ENCODE measurements at regions not wholly inside any gene's neighbourhood (a gene's known extent, or its start where the extent isn't known, plus 50 kb on each side); places are given as distances from the start of the nearest gene placed in this dataset.

DNA sequence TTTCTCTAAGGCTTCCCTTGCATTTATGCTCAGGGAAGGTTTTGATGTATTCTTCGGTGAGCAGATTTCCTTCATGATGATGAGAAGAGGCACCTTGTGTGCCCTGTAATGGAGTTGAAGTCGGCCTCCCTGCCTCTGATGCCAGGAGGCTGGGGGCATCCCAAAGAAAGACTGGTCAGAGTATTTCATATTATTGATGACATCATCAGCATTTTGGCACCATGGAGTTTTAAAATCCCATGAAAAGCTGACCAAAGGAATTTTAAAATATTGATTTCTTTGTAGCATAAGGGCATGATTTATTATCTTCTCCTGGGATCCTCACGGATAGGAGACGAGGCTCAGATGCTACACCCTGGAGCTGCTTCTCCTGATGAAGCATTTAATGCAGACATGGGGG, 231.2 kb upstream of the IRX1 start:
- DNase-seq (ENCODE audit: low read depth, low spot score): no peak

DNA sequence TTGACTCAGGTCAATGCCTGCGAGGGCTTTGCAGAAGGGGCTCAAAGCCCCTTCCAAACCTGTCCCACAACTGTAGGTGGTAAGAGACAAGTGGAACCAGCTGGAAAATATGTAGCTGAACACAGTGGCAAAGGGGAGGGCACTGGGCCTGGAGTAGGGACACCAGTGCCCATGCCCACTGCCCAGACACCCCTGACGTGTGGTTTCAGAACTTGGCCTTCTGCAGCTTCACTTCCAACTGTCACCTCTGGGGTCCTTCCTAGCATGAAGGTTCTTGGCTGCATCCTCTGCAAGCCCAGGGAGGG, 233.1 kb upstream of the IRX1 start:
- DNase-seq (ENCODE audit: low read depth, low spot score): no peak

DNA sequence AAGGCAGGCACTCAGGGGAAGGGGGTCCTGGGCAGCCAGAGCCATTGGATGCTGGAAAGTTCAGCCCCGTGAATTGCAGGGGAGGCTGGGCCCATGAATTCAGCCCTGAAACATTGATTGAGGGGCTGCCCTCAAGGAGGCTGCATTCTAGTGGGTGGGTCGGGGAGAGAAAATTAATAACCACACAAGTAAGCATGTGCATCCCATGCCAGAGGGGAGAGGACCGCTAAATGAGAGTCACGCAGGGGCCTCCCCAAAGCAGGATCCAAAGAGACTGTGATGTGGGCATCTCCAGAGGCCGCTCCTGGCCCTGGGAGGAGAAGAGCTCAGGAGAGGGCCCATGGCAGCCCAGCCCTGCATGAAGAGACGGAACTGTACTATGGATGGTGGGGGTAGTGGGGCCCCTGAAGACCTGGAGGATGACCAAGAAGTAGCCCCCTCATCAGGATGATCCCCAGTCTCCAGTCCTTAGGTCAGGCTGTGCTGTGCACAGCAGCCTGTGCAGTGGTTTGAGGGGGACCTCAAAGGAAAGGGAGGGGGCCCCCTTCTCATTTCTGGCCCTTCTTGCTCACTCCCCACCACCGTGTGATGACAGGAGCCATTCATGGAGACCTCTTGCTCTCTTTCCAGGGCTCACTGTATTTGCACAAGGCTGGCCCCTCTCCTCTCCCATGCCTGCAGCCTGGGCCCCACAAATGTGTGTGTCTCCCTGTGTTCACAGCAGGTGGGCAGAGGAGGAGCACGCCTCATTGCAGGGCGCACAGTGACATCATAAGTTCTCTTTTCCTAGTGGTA, 233.6 kb upstream of the IRX1 start:
- DNase-seq (ENCODE audit: low read depth, low spot score): no peak

DNA sequence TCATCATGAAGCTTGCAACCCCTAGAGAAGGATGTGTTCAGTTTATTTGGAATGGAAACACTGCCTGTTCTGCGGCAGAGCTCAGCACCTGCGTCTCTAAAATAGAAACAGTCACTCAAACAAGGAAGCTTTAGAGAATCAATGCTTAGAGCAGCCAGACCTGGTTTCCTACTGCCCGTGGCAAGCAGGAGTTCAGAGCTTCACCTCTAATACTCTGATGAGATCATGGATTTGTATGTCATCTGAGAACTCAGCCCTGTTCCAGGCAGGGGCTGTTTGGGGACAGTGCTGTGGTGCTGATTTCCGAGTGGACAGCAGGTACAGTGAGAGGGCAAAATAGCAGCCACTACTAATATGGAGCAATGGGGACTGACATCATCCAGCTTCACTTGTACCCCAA, 236.0 kb upstream of the IRX1 start:
- DNase-seq (ENCODE audit: low read depth, low spot score): no peak

DNA sequence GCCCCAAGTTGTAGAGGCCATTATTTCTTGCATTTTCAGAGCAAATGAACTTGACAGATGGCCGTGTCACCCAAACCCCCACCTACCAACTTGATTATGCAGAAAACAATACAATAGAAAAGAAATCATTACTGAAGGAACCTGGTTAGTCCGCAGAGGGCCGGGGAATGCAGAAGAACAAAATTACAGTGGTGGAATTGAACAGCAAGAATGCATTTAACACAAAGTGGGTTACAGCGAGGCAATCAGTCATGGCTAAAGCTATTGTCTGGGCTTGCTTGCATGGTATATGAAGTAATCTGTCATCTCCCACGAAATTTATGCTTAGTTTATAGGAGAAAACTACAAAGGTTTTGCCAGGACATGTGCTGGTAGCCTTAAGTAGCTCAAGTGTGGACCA, 238.3 kb upstream of the IRX1 start:
- no peak for DNase-seq (ENCODE audit: low read depth, low spot score)

DNA sequence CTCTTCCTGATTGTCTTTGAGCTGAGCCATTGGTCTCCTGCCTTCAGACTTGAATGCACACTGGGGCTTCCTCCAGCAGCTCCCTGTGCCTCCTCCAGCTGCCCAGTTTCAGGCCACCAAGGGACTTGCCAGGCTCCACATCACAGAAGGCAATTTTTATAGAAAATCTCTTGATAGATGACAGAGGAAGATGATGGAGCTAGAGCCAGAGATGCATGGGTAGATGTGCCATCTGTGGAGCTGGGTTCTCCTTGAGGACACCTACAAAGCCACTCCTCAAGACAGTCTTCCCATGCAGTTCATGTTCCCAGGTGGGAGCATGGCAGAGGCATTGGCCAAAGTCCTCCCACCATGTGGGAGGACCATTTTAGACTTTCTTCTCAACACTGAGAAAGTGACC, 239.6 kb upstream of the IRX1 start:
- DNase-seq (ENCODE audit: low read depth, low spot score): no peak

DNA sequence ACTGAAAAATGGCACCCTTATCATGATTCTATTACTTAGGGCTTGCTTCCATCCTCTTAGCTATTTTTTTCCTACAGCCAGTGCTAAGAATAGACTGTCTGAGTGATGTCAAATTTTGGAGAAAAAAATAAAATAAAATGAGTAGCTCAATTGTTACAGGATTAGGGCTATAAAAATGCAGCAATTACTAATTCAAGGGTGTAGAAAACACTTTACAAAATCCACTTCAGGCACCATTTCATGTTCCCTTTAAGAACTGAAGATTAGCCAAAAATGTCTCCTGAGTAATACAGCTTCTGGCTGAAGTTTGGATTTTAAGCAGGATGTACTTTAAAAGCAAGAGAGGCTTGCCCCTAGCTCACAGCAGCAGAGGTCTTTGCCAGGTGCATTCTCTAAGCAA, 240.5 kb upstream of the IRX1 start:
- no peak for DNase-seq (ENCODE audit: low read depth, low spot score)

DNA sequence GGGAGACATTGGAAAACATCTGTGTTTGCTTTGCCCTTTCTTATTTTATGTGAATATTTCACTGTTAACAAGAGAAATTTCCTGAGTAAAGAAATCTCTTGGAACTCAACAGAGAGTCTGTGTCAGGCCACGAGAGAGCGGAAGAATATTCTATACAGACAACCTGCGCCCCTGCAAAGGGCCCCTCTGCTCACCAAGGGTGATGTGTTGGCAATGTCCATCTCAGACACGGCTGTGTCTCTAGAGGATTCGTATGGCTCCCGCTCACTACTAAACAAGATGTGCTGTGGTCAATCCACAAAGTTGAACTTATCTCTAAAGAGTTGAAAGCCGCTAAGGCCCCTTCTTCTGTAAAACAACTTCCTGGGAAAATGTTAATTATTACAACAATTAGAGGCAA, 241.0 kb upstream of the IRX1 start:
- no peak for DNase-seq (ENCODE audit: low read depth, low spot score)

DNA sequence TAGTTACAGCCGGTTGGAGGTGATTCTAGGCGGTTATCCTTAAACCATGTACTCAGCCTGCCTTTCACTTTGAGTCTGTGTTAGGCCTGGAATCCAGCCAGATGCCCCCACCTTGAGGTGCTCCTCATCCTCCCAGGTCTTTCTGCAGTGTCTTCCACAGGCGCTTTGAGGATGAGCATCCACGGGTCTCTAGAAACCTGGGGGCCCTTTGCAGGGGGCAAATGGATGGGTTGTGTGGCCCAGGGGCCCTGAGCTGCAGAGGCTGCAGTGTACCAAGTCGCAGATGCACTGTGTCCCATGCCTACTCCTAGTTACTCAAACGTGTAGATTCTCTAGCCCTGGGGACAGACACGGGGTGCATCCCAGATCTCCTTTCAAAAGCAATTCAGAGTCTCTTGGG, 242.1 kb upstream of the IRX1 start:
- DNase-seq (ENCODE audit: low read depth, low spot score): no peak

DNA sequence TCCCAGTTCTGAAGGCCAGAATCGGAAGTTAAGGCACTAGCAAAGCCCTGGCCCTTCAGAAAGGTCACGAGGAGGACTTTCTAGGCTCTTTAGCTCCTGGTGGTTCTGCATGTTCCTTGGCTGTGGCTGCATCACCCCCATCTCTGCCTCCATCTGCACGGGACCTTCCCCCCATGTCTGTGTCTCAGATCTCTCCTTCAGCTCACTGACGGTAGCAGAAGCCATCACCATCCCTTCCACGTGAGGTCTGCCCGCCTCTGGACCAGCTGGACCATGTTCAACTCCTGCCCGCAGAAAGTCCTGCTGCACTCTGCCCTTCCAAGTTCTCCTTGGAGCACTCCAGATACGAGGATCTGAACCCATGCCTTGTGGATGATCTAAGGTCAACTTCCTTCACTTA, 242.9 kb upstream of the IRX1 start:
- DNase-seq (ENCODE audit: low read depth, low spot score): no peak

DNA sequence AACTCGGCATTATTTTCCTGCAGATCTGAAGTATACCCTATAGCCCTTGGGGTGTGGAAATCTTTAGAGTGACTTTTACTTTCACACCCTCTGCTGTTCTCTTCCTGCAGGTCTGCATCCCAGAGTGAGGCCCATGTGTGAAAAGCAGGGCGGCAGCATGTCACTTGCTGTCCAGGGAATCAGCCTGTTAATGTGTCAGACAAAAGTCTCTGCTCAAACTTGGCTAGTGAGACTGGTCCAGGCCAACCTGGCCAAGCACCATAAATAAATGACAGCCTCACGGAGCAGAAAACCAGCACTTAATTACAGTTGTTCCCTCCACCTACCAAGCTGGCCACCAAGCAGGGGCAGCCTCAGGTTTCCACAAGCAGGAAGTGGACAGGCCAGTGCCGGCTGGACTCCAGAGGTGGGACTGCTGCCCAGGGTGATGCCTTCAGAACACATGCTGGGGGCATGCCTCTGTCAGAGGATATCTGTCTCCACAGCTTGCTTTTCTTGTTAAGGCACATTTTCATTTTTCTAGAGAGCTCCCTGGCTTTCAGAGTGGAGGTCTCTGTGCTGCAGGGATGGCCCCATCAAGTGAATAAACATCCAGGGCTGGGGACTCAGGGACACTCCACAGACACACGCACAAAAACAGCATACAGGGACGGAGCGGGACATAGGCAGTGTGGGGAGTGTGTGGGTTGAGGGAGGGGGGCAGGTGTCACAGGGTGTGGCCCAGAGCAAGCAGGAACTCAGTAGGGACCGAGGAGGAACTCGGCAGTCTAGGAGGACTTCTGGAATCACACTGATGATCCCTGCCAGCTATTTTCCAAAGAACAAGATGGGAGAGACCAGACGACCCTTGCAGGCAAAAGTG, 243.8 kb upstream of the IRX1 start:
- DNase-seq (ENCODE audit: low read depth, low spot score): no peak

DNA sequence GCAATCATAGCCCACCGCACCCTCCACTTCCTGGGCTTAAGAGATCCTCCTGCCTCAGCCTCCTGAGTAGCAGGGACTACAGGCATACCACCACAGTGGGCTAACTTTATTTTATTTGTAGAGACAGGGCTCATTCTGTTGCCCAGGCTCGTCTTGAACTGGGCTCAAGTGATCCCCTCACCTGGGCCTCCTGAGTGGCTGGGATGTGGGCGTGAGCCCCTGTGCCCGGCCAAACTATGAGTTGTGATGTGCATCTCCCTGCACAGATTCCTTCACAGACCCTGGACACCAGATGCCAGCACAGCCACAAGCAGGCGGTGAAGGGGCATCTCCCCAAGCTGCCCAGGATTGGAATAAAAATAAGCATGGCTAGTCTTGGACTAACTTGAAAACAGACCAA, 244.9 kb upstream of the IRX1 start:
- no peak for DNase-seq (ENCODE audit: low read depth, low spot score)

DNA sequence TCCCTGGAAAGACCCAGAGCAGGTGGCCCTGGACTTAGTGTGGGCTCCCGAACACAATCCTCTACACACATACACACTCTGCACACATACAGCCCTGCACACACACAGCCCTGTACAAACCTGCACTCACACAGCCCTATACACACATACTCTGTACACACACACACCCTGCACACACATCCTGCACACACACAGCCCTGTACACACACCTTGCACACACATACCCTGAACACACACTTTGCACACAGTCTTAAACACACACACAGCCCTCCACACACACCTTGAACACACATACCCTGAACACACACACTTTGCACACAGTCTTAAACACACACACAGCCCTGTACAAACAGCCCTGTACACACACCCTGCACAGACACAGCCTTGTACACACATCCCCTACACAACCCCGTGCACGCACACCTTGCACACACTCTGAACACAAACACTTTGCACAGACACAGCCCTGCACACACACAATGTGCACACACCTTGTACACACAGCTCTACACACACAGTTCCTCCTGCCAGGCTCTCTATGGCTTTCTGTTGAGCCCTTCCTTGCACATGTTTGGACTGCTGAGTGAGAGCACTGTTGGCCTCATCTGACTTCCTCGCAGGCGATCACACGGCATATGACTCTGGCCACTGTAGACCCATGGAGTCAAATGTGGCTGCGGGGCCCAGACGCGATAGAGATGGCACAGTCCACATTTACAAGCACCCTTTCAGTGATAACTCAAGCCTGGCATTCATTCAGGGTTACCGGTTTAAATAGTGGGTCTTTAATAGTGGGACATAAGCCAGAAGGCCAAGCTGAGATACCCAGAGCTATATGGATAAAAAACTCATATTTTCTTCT, 245.7 kb upstream of the IRX1 start:
- no peak for DNase-seq (ENCODE audit: low read depth, low spot score)

DNA sequence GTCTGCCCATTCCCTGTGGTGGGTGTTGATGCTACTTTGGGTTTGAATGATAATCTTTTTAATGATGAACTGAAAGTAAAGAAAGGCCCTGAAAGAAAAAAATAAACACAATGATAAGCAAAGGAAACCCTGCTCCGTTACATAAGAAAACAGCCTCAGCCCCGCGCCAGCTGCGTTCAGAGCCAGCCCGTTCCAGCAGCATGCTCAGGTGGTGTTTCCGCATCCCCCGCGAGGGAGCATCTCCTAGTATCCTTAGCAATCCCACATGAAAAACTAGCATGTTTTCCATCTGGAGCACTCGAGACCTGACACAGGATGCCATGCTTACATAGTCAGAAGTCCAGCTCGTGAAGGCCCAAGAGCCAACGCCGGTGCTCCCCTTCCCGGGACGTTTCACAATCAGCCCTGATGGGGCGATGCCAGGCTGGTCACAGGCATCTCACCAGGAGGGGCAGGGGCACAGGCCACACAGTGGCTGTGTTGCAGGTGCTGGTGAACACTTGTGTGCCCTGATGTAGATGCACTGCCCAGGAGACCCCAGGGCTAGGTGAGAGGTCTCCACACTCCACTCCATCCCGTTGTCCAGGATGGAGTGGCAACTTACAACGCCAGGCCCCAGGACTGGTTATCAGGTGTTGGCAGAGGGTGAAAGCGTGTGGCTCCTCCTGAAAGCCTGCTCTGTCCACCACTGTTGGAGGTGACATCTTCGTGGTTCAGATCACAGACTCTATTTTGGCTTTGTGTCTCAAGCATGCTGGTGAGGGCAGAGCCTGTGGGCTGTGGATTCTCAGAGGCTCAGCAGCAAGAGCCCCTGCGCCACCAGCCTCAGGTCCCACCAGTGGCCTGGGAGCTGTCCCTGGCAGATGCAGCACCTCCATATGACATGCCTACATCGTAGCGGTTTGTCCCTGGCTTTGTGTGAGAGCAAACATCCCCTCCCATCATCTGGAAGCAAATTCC, 246.8 kb upstream of the IRX1 start:
- no peak for DNase-seq (ENCODE audit: low read depth, low spot score)

DNA sequence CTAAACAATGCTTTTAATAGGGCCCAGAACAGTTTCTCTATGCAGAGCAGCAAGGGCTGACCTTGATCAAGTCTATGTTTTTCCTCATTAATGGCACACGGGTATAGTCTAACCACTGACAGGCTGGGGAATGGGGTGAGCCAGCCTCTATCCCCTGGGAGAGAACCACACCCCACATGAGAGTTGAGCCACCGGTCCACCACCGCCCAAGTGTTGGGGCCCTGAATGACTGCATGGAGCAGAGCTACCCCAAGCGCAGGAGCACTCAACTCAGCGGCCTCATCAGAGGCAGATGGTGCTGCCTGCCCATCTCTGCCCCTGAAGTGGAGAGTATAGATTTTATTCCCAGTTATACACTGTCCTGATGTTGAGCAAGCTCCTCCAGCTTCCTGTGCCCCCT, 247.9 kb upstream of the IRX1 start:
- no peak for DNase-seq (ENCODE audit: low read depth, low spot score)

DNA sequence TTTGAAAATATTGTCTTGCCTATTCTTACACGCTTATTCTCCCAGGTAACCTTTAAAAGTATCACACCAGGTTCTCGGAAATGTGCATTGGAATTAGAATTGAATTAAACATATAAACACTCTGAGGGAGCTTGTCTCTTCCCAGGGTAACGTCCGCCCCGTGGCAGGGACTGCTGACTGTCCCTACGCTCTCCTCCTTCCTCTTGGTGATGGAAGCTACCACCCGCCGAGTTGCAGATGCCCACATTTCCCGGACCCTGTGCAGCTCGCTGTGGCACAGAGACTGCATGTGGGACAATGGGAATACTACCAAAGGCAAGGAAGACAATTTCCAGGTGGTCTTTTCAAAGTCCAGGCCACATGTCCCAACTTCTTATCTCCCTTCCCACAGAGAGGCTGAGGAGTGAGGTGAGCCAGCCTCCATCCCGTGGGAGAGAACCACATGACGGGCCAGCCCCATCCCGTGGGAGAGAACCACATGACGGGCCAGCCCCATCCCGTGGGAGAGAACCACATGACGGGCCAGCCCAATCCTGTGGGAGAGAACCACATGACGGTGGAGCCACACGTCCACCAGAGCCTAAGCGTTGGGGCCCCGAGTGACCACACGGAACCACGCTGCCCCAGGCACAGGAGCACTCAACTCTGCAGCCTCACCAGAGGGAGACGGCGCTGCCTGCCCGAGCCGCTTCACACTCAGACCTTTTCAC, 249.4 kb upstream of the IRX1 start:
- DNase-seq (ENCODE audit: low read depth, low spot score): no peak

DNA sequence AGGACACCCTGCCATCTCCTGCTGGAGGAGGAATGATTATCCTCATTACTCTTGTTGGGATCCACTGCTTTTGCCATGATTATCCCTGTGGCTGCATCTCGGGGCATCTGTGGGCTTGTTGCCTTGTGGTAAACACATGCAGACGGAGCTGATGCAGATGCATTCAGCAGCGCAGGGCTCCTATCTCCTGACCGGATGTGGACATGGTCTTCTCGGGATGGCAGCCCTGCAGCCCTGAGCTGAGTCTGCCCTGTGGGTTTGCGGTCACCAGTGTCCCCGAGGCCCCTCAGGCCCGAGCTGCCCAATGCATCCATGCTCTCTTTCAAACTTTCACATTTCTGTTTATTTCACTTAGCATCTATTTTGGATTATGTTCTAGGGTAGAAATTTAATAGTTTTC, 250.4 kb upstream of the IRX1 start:
- no peak for DNase-seq (ENCODE audit: low read depth, low spot score)

DNA sequence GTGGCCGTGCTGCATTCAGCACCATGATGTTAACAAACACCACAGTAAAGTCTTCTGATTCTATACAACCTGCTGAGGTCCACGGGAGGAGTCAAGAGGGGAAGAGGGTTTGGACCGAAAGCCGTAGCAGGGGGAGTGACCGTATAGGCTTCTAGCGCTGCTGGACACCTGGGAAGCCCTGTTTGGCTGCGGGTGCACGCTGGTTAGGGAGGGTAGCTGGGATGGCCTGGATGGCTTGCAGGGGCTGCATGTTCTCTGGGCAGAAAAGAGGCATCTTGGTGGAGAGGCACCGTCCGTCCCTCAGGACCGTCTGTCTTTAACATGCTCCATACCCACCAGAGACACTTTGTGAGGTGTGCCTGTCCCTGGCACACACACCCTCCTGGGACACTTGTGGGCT, 251.0 kb upstream of the IRX1 start:
- no peak for DNase-seq (ENCODE audit: low read depth, low spot score)

DNA sequence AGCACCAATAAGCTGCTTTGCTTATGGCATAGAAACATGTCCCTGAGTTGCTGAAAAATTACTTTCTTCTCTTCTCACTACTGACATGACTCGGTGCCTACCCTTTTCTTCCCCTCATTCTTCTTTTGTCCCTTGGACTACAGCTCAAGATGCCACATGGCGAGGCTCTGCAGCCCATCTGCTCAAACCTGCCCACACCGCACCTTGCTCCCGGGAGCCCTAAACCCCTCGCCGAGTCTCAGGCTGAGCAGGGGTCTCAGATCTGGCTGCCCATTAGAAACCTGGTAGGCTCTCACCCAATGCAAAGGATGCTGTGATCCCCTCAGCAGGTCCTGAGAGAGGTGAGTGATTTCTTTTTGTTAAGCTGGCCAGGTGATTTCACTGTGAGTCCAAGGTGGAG, 251.7 kb upstream of the IRX1 start:
- no peak for DNase-seq (ENCODE audit: low read depth, low spot score)

DNA sequence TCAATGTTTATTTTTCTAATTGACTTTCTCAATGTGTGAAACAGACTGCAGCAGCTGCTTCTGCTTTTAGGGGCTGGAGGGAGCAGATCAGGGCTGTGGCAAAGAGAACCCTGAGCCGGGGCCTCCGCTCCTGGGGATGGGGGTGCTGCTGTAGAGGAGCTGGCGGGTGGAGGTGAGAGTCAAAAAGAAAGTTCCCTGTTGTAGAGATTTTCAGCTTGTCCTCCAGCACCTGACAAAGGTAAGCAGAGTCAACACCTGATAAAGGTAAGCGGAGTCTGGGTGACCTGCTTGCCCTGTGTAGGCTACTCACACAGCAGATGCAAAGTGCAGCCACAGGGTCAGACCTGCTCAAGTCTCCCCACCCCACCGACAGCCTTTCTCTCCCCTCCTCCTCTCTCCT, 252.4 kb upstream of the IRX1 start:
- no peak for DNase-seq (ENCODE audit: low read depth, low spot score)

Data from ELF-1 (cell line).